ENCODE measurements at regions not wholly inside any gene's neighbourhood (a gene's known extent, or its start where the extent isn't known, plus 50 kb on each side); places are given as distances from the start of the nearest gene placed in this dataset.

DNA sequence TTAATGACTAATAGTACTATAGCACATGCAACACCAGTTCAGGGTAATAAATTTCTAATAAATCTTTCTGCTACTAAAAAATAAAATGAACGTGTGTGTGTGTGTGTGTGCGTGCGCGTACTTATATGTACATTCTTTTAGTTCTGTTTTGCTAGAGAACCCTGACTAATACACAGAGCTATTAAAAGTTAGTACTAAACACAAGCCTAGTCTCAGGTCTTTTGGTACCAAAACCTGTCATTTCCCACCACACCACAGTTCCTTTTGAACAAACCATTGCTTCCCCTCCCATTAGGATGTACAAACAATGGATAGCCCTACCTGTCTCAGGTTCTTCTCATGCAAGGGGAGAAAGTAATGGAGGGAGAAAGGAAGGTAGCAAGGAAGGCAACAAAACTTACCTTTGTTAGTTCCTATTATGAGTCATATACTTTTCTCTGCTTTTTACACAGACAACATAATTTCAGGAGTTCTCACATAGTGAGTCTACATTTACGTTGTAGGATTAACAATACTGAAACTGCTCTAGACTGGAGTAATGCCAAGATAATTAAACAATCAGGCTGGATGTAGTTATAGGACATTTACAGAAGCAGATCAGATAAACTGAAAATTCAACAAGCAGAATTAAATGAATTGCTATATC, 427.2 kb downstream of the KCNJ3 start:
- POLR2A ChIA-PET (ENCODE audit: unreplicated experiment): no interaction called here

More for the DNA sequence above, 427.2 kb downstream of the KCNJ3 start:
- H3K4me1 ChIP-seq (ENCODE audit: control insufficient read depth, insufficient read depth, low read length): no peaks in the 10 kb centered on the region
- H3K56ac ChIP-seq (ENCODE audit: extremely low read depth, insufficient read depth, low read length): no peak overlapping the region
- in situ Hi-C loops (cut with MboI; ENCODE audit: low sequenced_read_pairs) (no loop called here), intact Hi-C loops (cut with micrococcal nuclease) (no loop called here), dilution Hi-C loops (cut with HindIII; ENCODE audit: low sequenced_read_pairs, unreplicated experiment) (no loop called here)
- no peak overlapping the region for H2AK9ac ChIP-seq (replicated peaks; ENCODE audit: low read depth, low read length, poor library complexity)
- H3K9ac ChIP-seq (ENCODE audit: low read depth, low read length): no peak overlapping the region
- H4K8ac ChIP-seq (ENCODE audit: low read depth in 2 of 2, low read length in 2 of 2): no peak overlapping the region
- no peak for ATAC-seq (ENCODE audit: low read depth)
- no peak overlapping the region for H3K4me3 ChIP-seq (ENCODE audit: insufficient read depth, low read depth, low read length)
- no peak overlapping the region for H2AK5ac ChIP-seq (ENCODE audit: low read depth, low read length)
- no peak overlapping the region for H2BK15ac ChIP-seq (ENCODE audit: low read depth, low read length)
- TF ChIP-seq RAD21 (IDR thresholded peaks at IDR 0.05; ENCODE audit: low read length) (no peak), RCOR1 (IDR thresholded peaks at IDR 0.05; ENCODE audit: insufficient replicate concordance, low read length) (no peak), MXI1 (IDR thresholded peaks at IDR 0.05; ENCODE audit: borderline replicate concordance, low read depth, low read length) (no peak), CHD1 (IDR thresholded peaks at IDR 0.05; ENCODE audit: low read depth, low read length) (no peak), SMC3 (IDR thresholded peaks at IDR 0.05; ENCODE audit: low read depth, low read length) (no peak), FOS (IDR thresholded peaks at IDR 0.05; ENCODE audit: low read depth, low read length) (no peak), RFX5 (IDR thresholded peaks at IDR 0.05; ENCODE audit: low read depth, low read length) (no peak), CEBPB (IDR thresholded peaks at IDR 0.05; ENCODE audit: low read depth, low read length) (no peak), BHLHE40 (IDR thresholded peaks at IDR 0.05; ENCODE audit: low read depth, low read length) (no peak), POLR2A (IDR thresholded peaks at IDR 0.05; ENCODE audit: low read depth, low read length) (no peak), MAZ (IDR thresholded peaks at IDR 0.05; ENCODE audit: borderline replicate concordance, low read depth, low read length) (no peak), MAFK (IDR thresholded peaks at IDR 0.05; ENCODE audit: low read depth, low read length) (no peak), NFE2L2 (IDR thresholded peaks at IDR 0.05; ENCODE audit: low read depth, low read length) (no peak)
- TF ChIP-seq, protein P1, sequence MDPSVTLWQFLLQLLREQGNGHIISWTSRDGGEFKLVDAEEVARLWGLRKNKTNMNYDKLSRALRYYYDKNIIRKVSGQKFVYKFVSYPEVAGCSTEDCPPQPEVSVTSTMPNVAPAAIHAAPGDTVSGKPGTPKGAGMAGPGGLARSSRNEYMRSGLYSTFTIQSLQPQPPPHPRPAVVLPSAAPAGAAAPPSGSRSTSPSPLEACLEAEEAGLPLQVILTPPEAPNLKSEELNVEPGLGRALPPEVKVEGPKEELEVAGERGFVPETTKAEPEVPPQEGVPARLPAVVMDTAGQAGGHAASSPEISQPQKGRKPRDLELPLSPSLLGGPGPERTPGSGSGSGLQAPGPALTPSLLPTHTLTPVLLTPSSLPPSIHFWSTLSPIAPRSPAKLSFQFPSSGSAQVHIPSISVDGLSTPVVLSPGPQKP (IDR thresholded peaks at IDR 0.05; ENCODE audit: borderline replicate concordance, low read depth, low read length): no peak
- TF ChIP-seq, protein P2, sequence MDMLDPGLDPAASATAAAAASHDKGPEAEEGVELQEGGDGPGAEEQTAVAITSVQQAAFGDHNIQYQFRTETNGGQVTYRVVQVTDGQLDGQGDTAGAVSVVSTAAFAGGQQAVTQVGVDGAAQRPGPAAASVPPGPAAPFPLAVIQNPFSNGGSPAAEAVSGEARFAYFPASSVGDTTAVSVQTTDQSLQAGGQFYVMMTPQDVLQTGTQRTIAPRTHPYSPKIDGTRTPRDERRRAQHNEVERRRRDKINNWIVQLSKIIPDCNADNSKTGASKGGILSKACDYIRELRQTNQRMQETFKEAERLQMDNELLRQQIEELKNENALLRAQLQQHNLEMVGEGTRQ (IDR thresholded peaks at IDR 0.05; ENCODE audit: low read depth, low read length): no peak
- TF ChIP-seq, protein P3, sequence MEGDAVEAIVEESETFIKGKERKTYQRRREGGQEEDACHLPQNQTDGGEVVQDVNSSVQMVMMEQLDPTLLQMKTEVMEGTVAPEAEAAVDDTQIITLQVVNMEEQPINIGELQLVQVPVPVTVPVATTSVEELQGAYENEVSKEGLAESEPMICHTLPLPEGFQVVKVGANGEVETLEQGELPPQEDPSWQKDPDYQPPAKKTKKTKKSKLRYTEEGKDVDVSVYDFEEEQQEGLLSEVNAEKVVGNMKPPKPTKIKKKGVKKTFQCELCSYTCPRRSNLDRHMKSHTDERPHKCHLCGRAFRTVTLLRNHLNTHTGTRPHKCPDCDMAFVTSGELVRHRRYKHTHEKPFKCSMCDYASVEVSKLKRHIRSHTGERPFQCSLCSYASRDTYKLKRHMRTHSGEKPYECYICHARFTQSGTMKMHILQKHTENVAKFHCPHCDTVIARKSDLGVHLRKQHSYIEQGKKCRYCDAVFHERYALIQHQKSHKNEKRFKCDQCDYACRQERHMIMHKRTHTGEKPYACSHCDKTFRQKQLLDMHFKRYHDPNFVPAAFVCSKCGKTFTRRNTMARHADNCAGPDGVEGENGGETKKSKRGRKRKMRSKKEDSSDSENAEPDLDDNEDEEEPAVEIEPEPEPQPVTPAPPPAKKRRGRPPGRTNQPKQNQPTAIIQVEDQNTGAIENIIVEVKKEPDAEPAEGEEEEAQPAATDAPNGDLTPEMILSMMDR (conservative IDR thresholded peaks at IDR 0.05; ENCODE audit: low read depth, low read length): no peak
- H3K27me3 ChIP-seq (ENCODE audit: control insufficient read depth, insufficient read depth, low read length): no peaks in the 10 kb centered on the region
- DNase-seq: no peak
- CTCF ChIA-PET: no interaction called here
- no peaks in the 10 kb centered on the region for H4K20me1 ChIP-seq (ENCODE audit: insufficient read depth, low read length)
- H3K79me1 ChIP-seq (ENCODE audit: low read depth in 1 of 2, low read length in 2 of 2): no peaks in the 10 kb centered on the region
- no peak overlapping the region for H2AFZ ChIP-seq (replicated peaks; ENCODE audit: low read length, poor library complexity)
- H3K27ac ChIP-seq (ENCODE audit: insufficient read depth, low read length): no peak overlapping the region
- no peak overlapping the region for H2BK5ac ChIP-seq (ENCODE audit: low read depth, low read length, poor library complexity, severe bottlenecking)
- H3K9me1 ChIP-seq (ENCODE audit: insufficient read depth, low read length): no peaks in the 10 kb centered on the region
- H4K91ac ChIP-seq (ENCODE audit: insufficient read depth, low read depth, low read length): no peak overlapping the region
- no peak overlapping the region for H3K23ac ChIP-seq (ENCODE audit: low read depth, low read length)
- no peak overlapping the region for H3K18ac ChIP-seq (ENCODE audit: low read depth, low read length)
- H4K5ac ChIP-seq (ENCODE audit: low read depth, low read length): no peak overlapping the region
- no peaks in the 10 kb centered on the region for H3K36me3 ChIP-seq (ENCODE audit: control insufficient read depth, insufficient read depth, low read length)
- no TSS peak for BruUV-seq (replicated peaks)
- H3K4me2 ChIP-seq (ENCODE audit: low read depth, low read length): no peak overlapping the region
- no peak overlapping the region for H3K14ac ChIP-seq (replicated peaks; ENCODE audit: low read depth, low read length)
- H2BK20ac ChIP-seq (ENCODE audit: low read depth, low read length): no peak overlapping the region
- H3K9me3 ChIP-seq (ENCODE audit: control insufficient read depth, insufficient read depth, low read length): peaks cover 4% of the 10 kb centered on the region; the same call in 1 of the 2 replicates
- WGBS, 2 experiments (ENCODE audit: extremely low coverage in 2 of 2, insufficient read length in 1 of 2): no CpG with 5 or more reads among the region's 5 CpGs
- no peak overlapping the region for H2BK120ac ChIP-seq (ENCODE audit: low read depth, low read length)
- H3K4ac ChIP-seq (ENCODE audit: low read depth, low read length): no peak overlapping the region

Measured in IMR-90 (cell line).